Pancreas (tissue), 10 donors: ENCODE measurements at regions not wholly inside any gene's neighbourhood (a gene's known extent, or its start where the extent isn't known, plus 50 kb on each side); places are given as distances from the start of the nearest gene placed in this dataset.

Experiments used
- ATAC-seq, 4 donors: fragments of 200-7000 bp; cut with Tn5 transposase; one replicate each; pipeline versions ENCODE4 v1.8.0 to v1.9.1; 2020; ENCODE audit warnings: mild to moderate bottlenecking in 4 of 4, moderate library complexity in 4 of 4
- DNase-seq, 6 donors: peaks; one replicate each; pipeline ENCODE4 v3.0.0-alpha.2; 2020
- FAIRE-seq: peaks from 2 replicates; lab custom pipeline; 2012; peaks lifted over from hg19 to GRCh38; lab: Jason Lieb, UNC
- H3K27ac ChIP-seq, 4 donors: fragments of 200-600 bp; sonication (generic); 1 replicate in 3 of 4; 2 replicates in 1 of 4; pipeline versions ENCODE4 v1.5.0 to v1.8.0; 2020
- H3K27me3 ChIP-seq, 4 donors: fragments of 200-600 bp; one replicate each; pipeline ENCODE4 v1.8.0; 2021
- H3K36me3 ChIP-seq, 3 donors: fragments of 200-600 bp; sonication (generic) in 1 of 3; one replicate each; pipeline versions ENCODE4 v1.5.0 to v1.8.0; 2020 to 2021
- H3K4me1 ChIP-seq, 3 donors: fragments of 200-600 bp; one replicate each; pipeline ENCODE4 v1.8.0; 2021
- H3K4me3 ChIP-seq, 4 donors: fragments of 200-600 bp; sonication (generic) in 2 of 4; one replicate each; pipeline versions ENCODE4 v1.5.0 to v1.8.0; 2020 to 2021
- H3K9me3 ChIP-seq, 4 donors: fragments of 200-600 bp; one replicate each; pipeline ENCODE4 v1.8.0; 2021
- CTCF ChIP-seq, 4 donors: fragments of 200-600 bp; sonication (generic) in 3 of 4; IDR thresholded peaks; one replicate each; pipeline versions ENCODE4 v1.5.0 to v1.8.0; 2021; ENCODE audit warnings: antibody characterized with exemption in 4 of 4
- WGBS, 2 donors: extraction: QIAGEN DNeasy Blood & Tissue Kit; methylation state at CpG; one replicate each; pipeline ENCODE4 v1.1.7; 2013; 5-methylcytosine and 5-hydroxymethylcytosine counted together
- intact Hi-C, 3 donors: fragments of 100-400 bp; cut with DNase I; formaldehyde crosslinking; loops; one replicate each; pipeline versions ENCODE4 v1.11.1 to v1.14.2; 2022
- donor health status: healthy with polysubstance abuse.
- donor health status: DM: no; HTN: no; CAD: no; lungs with moderate emphysema.
- donor health status: DM: no; HTN: no; CAD: no.
- donor health status: control.
- donor health status: control.
- donor health status: Bipolar disorder and iron deficiency.
- donor health status: DM: yes; HTN: yes; CAD: no.
- donor health status: DM: no; HTN: no; CAD: no.
- donor health status: DM: no; HTN: no; CAD: no.
- donor health status: DM: yes; HTN: yes; CAD: no.

- 72 to 75% methylated on average over 2 of the region's 2 CpGs for WGBS, 2 donors
- no peaks in the 10 kb centered on the region for H3K9me3 ChIP-seq
- H3K4me3 ChIP-seq, result no peak overlapping the region
- ATAC-seq (no peak), DNase-seq (no peak), FAIRE-seq (no peak)
- intact Hi-C loops, result no loop called here
- H3K4me1 ChIP-seq, result peaks cover 0 to 8% (median 7%) of the 10 kb centered on the region in 3 donors
- no peak overlapping the region for H3K27ac ChIP-seq
- no peaks in the 10 kb centered on the region for H3K36me3 ChIP-seq
- TF ChIP-seq CTCF (IDR thresholded peaks at IDR 0.05), result no peak
- no peaks in the 10 kb centered on the region for H3K27me3 ChIP-seq
Observed at GRCh38 chr3:160622263-160623045, 54.5 kb upstream of the ARL14 start.

- no peaks in the 10 kb centered on the region for H3K36me3 ChIP-seq
- no peak overlapping the region for H3K4me3 ChIP-seq
- ATAC-seq (no peak), FAIRE-seq (no peak), DNase-seq (no peak)
- intact Hi-C loops, result no loop called here
- no peaks in the 10 kb centered on the region for H3K27me3 ChIP-seq
- 36 to 44% methylated on average over 3 of the region's 3 CpGs for WGBS, 2 donors
- no peaks in the 10 kb centered on the region for H3K9me3 ChIP-seq
- TF ChIP-seq CTCF (IDR thresholded peaks at IDR 0.05), result no peak
- H3K4me1 ChIP-seq, result peaks cover 0 to 8% (median 7%) of the 10 kb centered on the region in 3 donors
- H3K27ac ChIP-seq, result no peak overlapping the region
Observed at GRCh38 chr3:160618878-160619277, 53.5 kb upstream of the KPNA4 start.

GRCh38 chr3:160618363-160618762, 53.0 kb upstream of the KPNA4 start:
- ATAC-seq (peak; percentile 85 to 96 (median 94)), DNase-seq (peak in 5 of 6 donors; percentile 8 to 29 (median 18)), FAIRE-seq (no peak)
- Histone ChIP-seq H3K27me3 (no peaks in the 10 kb centered on the region), H3K36me3 (no peaks in the 10 kb centered on the region), H3K4me3 (no peak overlapping the region), H3K4me1 (peaks cover 0 to 8% (median 7%) of the 10 kb centered on the region in 3 donors), H3K27ac (no peak overlapping the region), H3K9me3 (no peaks in the 10 kb centered on the region)
- WGBS, 2 donors, result 19 to 22% methylated on average over 4 of the region's 4 CpGs
- no peak for TF ChIP-seq CTCF (IDR thresholded peaks at IDR 0.05)
- intact Hi-C loops, result no loop called here

DNA sequence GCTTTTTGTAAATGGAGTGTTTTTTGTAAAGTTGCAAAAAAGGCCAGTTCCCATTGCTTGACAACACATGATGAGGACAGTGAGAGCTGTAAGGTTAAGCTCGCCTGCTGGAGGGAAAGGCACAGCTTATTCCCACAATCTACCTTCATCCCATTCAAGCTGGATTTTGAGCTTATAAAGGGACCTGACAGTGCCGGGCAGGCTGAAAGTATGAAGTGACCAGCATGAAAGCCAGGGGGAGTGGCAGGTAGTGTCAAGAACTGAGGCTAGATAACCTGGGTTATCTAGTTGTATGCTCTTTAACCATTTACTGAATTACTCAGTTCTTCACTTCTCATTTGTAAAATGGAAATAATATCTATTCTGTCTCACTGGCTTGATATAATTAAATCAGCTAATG, 52.3 kb upstream of the KPNA4 start:
- DNase-seq (no peak), ATAC-seq (no peak), FAIRE-seq (no peak)
- TF ChIP-seq CTCF (IDR thresholded peaks at IDR 0.05), result no peak
- WGBS, 2 donors, result 54 to 74% methylated on average over 2 of the region's 2 CpGs
- intact Hi-C loops, result no loop called here
- Histone ChIP-seq H3K4me3 (no peak overlapping the region), H3K27ac (no peak overlapping the region), H3K36me3 (no peaks in the 10 kb centered on the region), H3K4me1 (peaks cover 0 to 8% (median 7%) of the 10 kb centered on the region in 3 donors), H3K9me3 (no peaks in the 10 kb centered on the region), H3K27me3 (no peaks in the 10 kb centered on the region)

DNA sequence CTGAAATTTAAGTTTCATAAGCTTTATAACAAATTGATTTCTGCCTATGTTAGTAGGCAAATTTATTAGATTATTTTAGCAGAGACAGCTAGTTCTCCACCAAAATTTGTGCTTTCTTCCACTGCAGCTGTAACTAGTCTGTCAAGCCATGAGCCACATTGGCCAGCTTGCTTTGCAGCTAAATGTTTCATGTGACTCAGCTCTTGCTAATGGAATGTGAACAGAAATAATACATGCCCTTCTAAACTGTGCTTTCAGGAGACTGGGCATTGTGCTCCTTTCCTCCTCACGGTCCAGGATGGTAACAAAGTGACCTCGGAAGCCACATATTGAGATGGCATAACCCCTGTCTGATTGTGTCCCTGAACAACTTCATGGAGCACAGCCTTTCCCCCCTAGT, 51.3 kb upstream of the KPNA4 start:
- no peaks in the 10 kb centered on the region for H3K27me3 ChIP-seq
- no peak overlapping the region for H3K27ac ChIP-seq
- WGBS, 2 donors, result 75 to 82% methylated on average over 2 of the region's 2 CpGs
- no peak for FAIRE-seq
- H3K4me1 ChIP-seq, result peaks cover 0 to 8% (median 7%) of the 10 kb centered on the region in 3 donors
- intact Hi-C loops, result no loop called here
- H3K9me3 ChIP-seq, result no peaks in the 10 kb centered on the region
- no peak for TF ChIP-seq CTCF (IDR thresholded peaks at IDR 0.05)
- DNase-seq, result no peak
- no peak overlapping the region for H3K4me3 ChIP-seq
- H3K36me3 ChIP-seq, result no peaks in the 10 kb centered on the region
- ATAC-seq, result peak in 3 of 4 donors; percentile 31 to 53 (median 44)
